ENCODE measurements at regions not wholly inside any gene's neighbourhood (a gene's known extent, or its start where the extent isn't known, plus 50 kb on each side); places are given as distances from the start of the nearest gene placed in this dataset.

DNA sequence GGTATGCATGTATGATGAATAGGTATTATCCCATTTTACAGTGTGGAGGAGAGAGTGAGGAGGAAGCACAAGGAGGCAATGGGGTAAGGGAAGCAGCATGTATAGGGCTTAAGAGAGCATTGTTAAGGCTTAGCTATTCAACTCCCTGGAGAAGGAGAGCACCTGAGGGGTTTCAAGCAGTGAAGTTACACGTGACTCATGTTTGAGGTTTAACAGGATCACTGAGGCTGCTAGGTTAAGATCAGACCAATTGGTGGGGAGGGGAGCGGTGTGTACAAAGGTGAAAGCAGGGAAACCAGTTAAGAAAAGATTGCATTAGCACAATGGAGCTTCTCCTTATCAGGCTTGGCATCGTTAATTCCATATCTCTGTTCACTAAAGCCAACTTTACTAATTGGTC lies 64.4 kb upstream of the NHSL1 start:
- no peak overlapping the region for H3K4me2 ChIP-seq
- H2AFZ ChIP-seq (ENCODE audit: low read depth), result no peak overlapping the region
- no peaks in the 10 kb centered on the region for H3K4me1 ChIP-seq (ENCODE audit: low read depth, poor library complexity, severe bottlenecking)
- H3K9ac ChIP-seq, result no peak overlapping the region
- H3K27me3 ChIP-seq (ENCODE audit: insufficient read depth, low read depth), result no peaks in the 10 kb centered on the region
- no peaks in the 10 kb centered on the region for H4K20me1 ChIP-seq (ENCODE audit: insufficient read depth)
- no peaks in the 10 kb centered on the region for H3K36me3 ChIP-seq (ENCODE audit: insufficient read depth)
- no peaks in the 10 kb centered on the region for H3K79me2 ChIP-seq (ENCODE audit: insufficient read depth, low read depth)
- no peak overlapping the region for H3K27ac ChIP-seq
- TF ChIP-seq, protein P1, sequence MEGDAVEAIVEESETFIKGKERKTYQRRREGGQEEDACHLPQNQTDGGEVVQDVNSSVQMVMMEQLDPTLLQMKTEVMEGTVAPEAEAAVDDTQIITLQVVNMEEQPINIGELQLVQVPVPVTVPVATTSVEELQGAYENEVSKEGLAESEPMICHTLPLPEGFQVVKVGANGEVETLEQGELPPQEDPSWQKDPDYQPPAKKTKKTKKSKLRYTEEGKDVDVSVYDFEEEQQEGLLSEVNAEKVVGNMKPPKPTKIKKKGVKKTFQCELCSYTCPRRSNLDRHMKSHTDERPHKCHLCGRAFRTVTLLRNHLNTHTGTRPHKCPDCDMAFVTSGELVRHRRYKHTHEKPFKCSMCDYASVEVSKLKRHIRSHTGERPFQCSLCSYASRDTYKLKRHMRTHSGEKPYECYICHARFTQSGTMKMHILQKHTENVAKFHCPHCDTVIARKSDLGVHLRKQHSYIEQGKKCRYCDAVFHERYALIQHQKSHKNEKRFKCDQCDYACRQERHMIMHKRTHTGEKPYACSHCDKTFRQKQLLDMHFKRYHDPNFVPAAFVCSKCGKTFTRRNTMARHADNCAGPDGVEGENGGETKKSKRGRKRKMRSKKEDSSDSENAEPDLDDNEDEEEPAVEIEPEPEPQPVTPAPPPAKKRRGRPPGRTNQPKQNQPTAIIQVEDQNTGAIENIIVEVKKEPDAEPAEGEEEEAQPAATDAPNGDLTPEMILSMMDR (conservative IDR thresholded peaks at IDR 0.05; ENCODE audit: low read depth, low read length), result no peak
- H3K4me3 ChIP-seq (IDR thresholded peaks at IDR 0.05; ENCODE audit: insufficient read depth, low read depth, low read length), result no peak overlapping the region

DNA sequence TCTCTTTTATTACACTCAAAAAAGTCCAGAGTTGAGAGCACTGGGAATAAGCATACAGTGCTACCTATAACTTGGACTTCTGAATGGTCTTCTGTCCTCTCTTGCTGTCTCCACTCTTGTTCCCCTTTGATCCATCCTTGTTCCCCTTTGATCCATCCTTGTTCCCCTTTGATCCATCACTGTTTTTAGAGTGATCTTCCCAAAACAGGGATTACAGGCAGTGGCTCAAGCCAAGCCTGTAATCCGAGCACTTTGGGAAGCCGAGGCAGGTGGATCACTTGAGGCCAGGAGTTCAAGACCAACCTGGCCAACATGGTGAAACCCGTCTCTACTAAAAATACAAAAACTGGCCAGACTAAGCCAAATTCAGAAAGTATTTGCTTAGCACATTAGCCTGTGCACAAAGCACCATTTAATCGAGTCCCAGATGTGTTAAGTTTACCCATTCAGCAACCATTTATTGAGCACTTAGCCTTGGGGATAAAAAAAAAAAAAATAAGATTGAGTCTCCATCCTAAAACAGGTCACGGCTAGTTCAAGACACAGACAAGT lies 65.0 kb upstream of the NHSL1 start:
- no peaks in the 10 kb centered on the region for H3K79me2 ChIP-seq (ENCODE audit: insufficient read depth, low read depth)
- H4K20me1 ChIP-seq (ENCODE audit: insufficient read depth), result no peaks in the 10 kb centered on the region
- H2AFZ ChIP-seq (ENCODE audit: low read depth), result no peak overlapping the region
- H3K4me2 ChIP-seq, result no peak overlapping the region
- H3K9ac ChIP-seq, result no peak overlapping the region
- H3K27ac ChIP-seq, result no peak overlapping the region
- no peaks in the 10 kb centered on the region for H3K4me1 ChIP-seq (ENCODE audit: low read depth, poor library complexity, severe bottlenecking)
- H3K4me3 ChIP-seq (IDR thresholded peaks at IDR 0.05; ENCODE audit: insufficient read depth, low read depth, low read length), result no peak overlapping the region
- no peaks in the 10 kb centered on the region for H3K36me3 ChIP-seq (ENCODE audit: insufficient read depth)
- no peaks in the 10 kb centered on the region for H3K27me3 ChIP-seq (ENCODE audit: insufficient read depth, low read depth)
- TF ChIP-seq, protein P1 (conservative IDR thresholded peaks at IDR 0.05; ENCODE audit: low read depth, low read length), result no peak

DNA sequence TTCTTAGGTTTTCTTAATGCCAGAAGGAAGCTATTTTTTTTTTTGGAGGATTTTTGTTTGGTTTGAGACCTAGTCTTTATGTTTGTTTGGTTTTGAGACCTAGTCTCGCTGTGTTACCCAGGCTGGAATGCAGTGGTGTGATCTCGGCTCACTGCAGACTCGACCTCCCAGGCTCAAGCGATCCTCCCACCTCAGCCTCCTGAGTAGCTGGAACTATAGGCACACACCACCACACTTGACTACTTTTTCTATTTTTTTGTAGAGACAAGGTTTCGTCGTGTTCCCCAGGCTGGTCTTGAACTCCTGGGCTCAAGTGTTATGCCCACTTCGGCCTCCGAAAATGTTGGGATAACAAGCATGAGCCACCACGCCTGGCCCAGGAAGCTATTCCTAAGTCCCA lies 67.8 kb upstream of the NHSL1 start:
- H3K4me2 ChIP-seq, result no peak overlapping the region
- TF ChIP-seq, protein P1 (conservative IDR thresholded peaks at IDR 0.05; ENCODE audit: low read depth, low read length), result no peak
- H4K20me1 ChIP-seq (ENCODE audit: insufficient read depth), result no peaks in the 10 kb centered on the region
- H3K36me3 ChIP-seq (ENCODE audit: insufficient read depth), result no peaks in the 10 kb centered on the region
- no peaks in the 10 kb centered on the region for H3K27me3 ChIP-seq (ENCODE audit: insufficient read depth, low read depth)
- H3K79me2 ChIP-seq (ENCODE audit: insufficient read depth, low read depth), result no peaks in the 10 kb centered on the region
- H3K9ac ChIP-seq, result no peak overlapping the region
- H2AFZ ChIP-seq (ENCODE audit: low read depth), result no peak overlapping the region
- H3K27ac ChIP-seq, result no peak overlapping the region
- no peak overlapping the region for H3K4me3 ChIP-seq (IDR thresholded peaks at IDR 0.05; ENCODE audit: insufficient read depth, low read depth, low read length)
- H3K4me1 ChIP-seq (ENCODE audit: low read depth, poor library complexity, severe bottlenecking), result no peaks in the 10 kb centered on the region

DNA sequence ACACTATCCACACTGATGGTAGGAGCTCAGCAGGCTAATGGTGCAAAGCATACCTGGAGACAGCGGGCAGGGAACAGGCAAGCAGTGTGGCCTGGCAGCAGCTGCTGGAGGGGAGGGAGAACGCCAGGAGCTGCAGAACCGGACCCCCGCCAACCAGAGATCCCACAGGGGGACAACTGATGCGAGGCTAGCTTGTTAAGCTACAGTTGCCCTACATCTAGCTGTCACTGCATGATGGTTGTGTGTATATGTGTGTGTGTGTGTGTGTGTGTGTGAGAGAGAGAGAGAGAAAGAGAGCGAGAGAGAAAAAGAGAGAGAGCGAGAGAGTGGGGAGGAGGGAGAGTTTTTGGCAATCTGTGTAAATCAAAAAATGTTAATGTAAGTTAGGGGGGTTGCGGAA lies 69.7 kb upstream of the NHSL1 start:
- H3K9ac ChIP-seq, result no peak overlapping the region
- no peaks in the 10 kb centered on the region for H3K4me1 ChIP-seq (ENCODE audit: low read depth, poor library complexity, severe bottlenecking)
- H2AFZ ChIP-seq (ENCODE audit: low read depth), result no peak overlapping the region
- no peaks in the 10 kb centered on the region for H3K27me3 ChIP-seq (ENCODE audit: insufficient read depth, low read depth)
- TF ChIP-seq, protein P1 (conservative IDR thresholded peaks at IDR 0.05; ENCODE audit: low read depth, low read length), result no peak
- H3K27ac ChIP-seq, result no peak overlapping the region
- no peaks in the 10 kb centered on the region for H4K20me1 ChIP-seq (ENCODE audit: insufficient read depth)
- no peaks in the 10 kb centered on the region for H3K79me2 ChIP-seq (ENCODE audit: insufficient read depth, low read depth)
- no peak overlapping the region for H3K4me3 ChIP-seq (IDR thresholded peaks at IDR 0.05; ENCODE audit: insufficient read depth, low read depth, low read length)
- no peak overlapping the region for H3K4me2 ChIP-seq
- no peaks in the 10 kb centered on the region for H3K36me3 ChIP-seq (ENCODE audit: insufficient read depth)

All from KMS-11 (cell line).